ENCODE measurements at regions not wholly inside any gene's neighbourhood (a gene's known extent, or its start where the extent isn't known, plus 50 kb on each side); places are given as distances from the start of the nearest gene placed in this dataset.

- no peak for TF ChIP-seq CTCF (IDR thresholded peaks at IDR 0.05)
- no peak for TF ChIP-seq POLR2A (IDR thresholded peaks at IDR 0.05)
Observed at GRCh38 chr11:87573708-87574107, 536.0 kb downstream of the TMEM135 start.

Measured in lower leg skin (tissue), 3 donors.